Activated CD8-positive, alpha-beta T cell treated with anti-CD3 and anti-CD28 coated beads, Interleukin-2, amount 10 ng/mL, durations not matched to agents 7 days and 5 days (primary cell): ENCODE measurements at regions not wholly inside any gene's neighbourhood (a gene's known extent, or its start where the extent isn't known, plus 50 kb on each side); places are given as distances from the start of the nearest gene placed in this dataset.

Experiments used
- ATAC-seq: fragments of 150-1000 bp; cut with Tn5 transposase; one replicate; pipeline ENCODE4 v1.10.0; 2021; ENCODE audit warnings: moderate library complexity
- CTCF ChIA-PET: fragments of 350-600 bp; sonication (Branson Sonifier 250); formaldehyde crosslinking; loops from one replicate; lab custom pipeline; 2021; ENCODE audit warnings: antibody characterized with exemption; lab: Charles Lee
- POLR2A ChIA-PET: fragments of 350-600 bp; sonication (Branson Sonifier 250); formaldehyde crosslinking; loops from one replicate; lab custom pipeline; 2021; ENCODE audit warnings: antibody characterized with exemption; lab: Charles Lee
- DNase-seq: peaks from one replicate; pipeline ENCODE4 v3.0.0-alpha.2; 2020
- H3K27ac Mint-ChIP-seq: one replicate; pipeline ENCODE4 v1.8.0; 2021; ENCODE audit warnings: mild to moderate bottlenecking, mixed read lengths
- H3K27me3 Mint-ChIP-seq: one replicate; pipeline ENCODE4 v1.8.0; 2021; ENCODE audit warnings: low read depth, mixed read lengths
- H3K36me3 Mint-ChIP-seq: one replicate; pipeline ENCODE4 v1.8.0; 2021; ENCODE audit warnings: low read depth, mixed read lengths
- H3K4me1 Mint-ChIP-seq: one replicate; pipeline ENCODE4 v1.8.0; 2021; ENCODE audit warnings: low read depth, mixed read lengths
- H3K4me3 Mint-ChIP-seq: one replicate; pipeline ENCODE4 v1.8.0; 2021; ENCODE audit warnings: mild to moderate bottlenecking, mixed read lengths
- H3K9me3 Mint-ChIP-seq: one replicate; pipeline ENCODE4 v1.8.0; 2022; ENCODE audit warnings: mixed read lengths; ENCODE audit not compliant: insufficient read depth

DNA sequence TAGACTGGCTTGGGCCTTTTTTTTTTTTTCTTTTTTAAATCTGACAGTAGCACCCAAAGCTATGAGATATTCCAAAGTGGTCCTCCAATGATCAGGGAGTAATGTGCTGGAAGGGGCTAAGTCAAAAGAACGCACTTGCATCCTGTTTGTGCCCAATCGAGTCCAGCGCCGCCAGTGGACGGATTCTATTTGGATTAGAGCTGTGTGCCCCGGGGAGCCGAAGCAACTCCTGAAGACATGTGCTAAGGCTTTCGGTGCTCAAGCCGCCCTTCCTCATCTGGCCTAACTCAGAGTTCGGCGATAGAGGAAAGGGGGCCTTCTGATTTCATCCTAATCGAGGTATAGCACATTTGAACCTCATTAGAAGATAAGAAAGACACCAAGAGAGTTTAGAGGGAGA lies 147.8 kb upstream of the NECTIN1 start:
- no peaks in the 10 kb centered on the region for H3K36me3 Mint-ChIP-seq
- H3K9me3 Mint-ChIP-seq: no peaks in the 10 kb centered on the region
- ATAC-seq (no peak), DNase-seq (no peak)
- peaks cover 11% of the 10 kb centered on the region for H3K27me3 Mint-ChIP-seq
- ChIA-PET CTCF (no interaction called here), POLR2A (no interaction called here)
- no peak overlapping the region for H3K4me3 Mint-ChIP-seq
- H3K27ac Mint-ChIP-seq: no peak overlapping the region
- no peaks in the 10 kb centered on the region for H3K4me1 Mint-ChIP-seq

DNA sequence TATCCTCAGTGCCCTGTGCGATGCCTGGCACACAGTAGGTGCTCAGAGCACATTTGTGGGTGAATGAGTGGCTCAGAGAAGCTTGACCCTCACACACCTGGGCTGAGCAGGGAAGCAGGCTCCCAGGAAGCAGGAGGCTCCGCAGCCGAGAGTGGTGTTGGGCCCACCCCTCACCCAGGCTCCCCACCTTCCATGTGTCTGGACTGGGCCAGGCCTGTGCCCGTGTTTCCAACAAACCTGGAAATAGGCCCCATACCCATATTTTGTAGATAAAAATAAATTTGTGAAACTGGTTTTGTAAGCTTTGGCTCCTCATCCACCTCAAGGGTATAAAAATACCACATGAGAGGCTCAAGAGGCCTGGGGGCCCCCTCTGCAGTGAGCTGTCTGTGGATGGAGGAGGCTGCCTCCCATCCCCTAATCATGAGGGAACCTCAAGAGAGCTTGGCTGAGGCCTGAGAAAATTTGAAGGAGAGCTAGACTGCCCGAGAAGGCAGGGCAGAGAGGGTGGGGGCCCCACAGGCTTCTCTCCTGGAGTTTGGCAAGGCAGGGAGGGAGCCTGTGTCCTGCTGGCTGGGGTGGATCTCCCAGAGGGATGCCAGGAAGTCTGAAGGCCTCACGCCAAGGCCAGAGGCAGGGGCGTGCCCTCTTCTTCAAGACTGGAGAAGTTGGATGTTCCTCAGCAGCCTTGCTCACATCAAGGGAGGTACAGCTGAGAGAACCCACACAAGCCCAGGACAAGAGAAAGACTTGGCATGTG lies 147.0 kb upstream of the NECTIN1 start:
- Mint-ChIP-seq H3K27me3 (peaks cover 10% of the 10 kb centered on the region), H3K36me3 (no peaks in the 10 kb centered on the region), H3K4me3 (no peak overlapping the region), H3K27ac (no peak overlapping the region), H3K4me1 (no peaks in the 10 kb centered on the region), H3K9me3 (no peaks in the 10 kb centered on the region)
- no peak for ATAC-seq
- no peak for DNase-seq
- ChIA-PET POLR2A (no interaction called here), CTCF (no interaction called here)

DNA sequence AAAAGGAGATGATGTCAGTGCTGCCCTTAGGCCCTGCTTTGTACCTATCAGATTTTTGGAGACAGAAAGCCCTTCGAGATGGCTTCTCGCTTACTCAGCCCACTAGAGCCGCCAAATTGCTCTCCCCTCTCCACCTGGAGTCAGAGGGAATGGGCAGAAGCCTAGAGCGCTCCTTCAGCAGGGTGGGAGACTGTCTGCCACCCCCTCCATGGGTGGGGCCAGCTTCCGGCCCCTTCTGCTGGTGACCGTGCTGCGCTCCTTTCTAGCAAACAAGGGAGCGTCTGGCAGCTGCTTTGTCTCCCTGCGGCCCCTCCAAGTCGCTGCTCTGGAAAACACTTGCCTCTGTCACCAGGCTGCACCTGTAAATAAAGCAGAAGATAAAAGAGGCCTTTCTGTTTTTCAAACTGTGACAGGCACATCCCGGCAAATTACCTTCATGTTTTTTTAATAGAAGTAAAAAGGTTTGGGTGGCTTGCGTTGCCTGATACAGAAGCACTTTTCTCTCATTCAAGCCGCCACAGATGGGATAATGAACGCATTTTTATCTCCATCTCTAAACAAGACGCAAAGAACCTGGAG lies 145.7 kb upstream of the NECTIN1 start:
- H3K9me3 Mint-ChIP-seq: no peaks in the 10 kb centered on the region
- no peaks in the 10 kb centered on the region for H3K4me1 Mint-ChIP-seq
- CTCF ChIA-PET: no interaction called here
- no peak overlapping the region for H3K27ac Mint-ChIP-seq
- H3K4me3 Mint-ChIP-seq: no peak overlapping the region
- ATAC-seq: no peak
- no peaks in the 10 kb centered on the region for H3K36me3 Mint-ChIP-seq
- no peak for DNase-seq
- POLR2A ChIA-PET: no interaction called here
- peaks cover 6% of the 10 kb centered on the region for H3K27me3 Mint-ChIP-seq

DNA sequence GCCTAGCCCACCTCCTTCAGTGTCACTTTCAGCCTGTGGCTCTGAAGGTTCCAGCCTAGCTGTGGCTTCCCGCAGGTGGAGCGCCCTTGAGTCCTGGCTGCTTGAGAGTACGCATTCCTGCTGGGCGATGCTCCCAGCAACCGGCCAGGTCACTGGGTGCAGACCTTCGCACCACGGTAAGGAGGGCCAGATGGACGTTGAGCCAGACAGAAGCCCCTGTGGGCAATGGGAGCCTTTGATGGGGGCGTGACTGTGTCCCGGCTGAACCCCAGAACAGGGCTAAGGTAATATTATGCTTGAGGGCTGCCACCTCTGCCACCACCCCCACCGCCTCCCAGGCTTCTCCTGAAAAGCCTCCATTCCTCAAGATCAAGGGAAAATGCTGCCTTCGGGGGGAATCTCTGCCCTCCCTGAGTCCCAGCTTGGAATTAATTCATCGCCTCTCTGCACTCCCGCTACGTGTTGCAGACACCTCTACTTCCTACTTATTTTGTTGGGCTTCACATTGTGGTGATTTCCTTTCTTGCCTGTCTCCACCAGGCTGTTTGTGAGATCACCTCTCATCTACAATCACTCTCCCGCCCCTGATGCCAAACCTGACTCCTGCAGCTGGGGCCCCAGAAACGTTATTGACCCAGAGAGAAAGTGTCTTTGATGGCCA lies 144.9 kb upstream of the NECTIN1 start:
- DNase-seq (no peak), ATAC-seq (no peak)
- H3K27me3 Mint-ChIP-seq: peaks cover 6% of the 10 kb centered on the region
- H3K4me3 Mint-ChIP-seq: no peak overlapping the region
- CTCF ChIA-PET: no interaction called here
- H3K36me3 Mint-ChIP-seq: no peaks in the 10 kb centered on the region
- no peaks in the 10 kb centered on the region for H3K9me3 Mint-ChIP-seq
- POLR2A ChIA-PET: no interaction called here
- no peak overlapping the region for H3K27ac Mint-ChIP-seq
- no peaks in the 10 kb centered on the region for H3K4me1 Mint-ChIP-seq

DNA sequence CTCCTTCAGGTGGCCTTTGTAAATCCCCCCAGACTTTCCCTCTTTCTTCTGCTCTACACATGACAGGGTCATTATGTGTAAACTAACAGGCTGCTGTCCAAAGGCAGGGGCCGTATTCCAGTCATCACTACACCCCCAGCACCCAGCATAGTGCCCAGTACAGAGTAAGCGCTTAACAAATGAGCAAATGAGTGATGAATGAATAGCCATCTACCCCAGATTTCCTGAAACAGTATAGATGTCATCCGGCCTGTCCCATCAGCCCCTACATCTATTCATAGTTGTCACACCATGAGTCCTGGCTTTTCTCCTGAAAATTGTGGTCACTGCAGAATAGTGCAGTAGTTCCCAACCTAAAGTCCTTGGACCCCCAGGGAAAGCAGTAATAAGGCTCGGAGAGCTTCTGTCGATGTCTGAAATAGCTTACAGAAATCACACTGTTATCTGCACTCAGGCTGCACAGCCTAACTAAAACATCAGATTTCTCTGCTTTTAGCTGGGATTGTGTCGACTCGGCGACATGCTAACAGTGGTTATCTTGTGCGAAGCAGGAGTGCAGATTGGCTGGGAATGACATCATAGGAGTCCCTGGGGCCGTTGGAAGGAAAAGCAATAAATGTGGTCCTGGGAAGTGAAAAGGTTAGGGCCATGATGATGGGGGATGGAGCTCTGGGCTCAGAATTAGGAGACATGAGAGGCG lies 143.8 kb upstream of the NECTIN1 start:
- Mint-ChIP-seq H3K27me3 (peaks cover 8% of the 10 kb centered on the region), H3K9me3 (no peaks in the 10 kb centered on the region), H3K4me3 (no peak overlapping the region), H3K27ac (no peak overlapping the region), H3K36me3 (no peaks in the 10 kb centered on the region), H3K4me1 (no peaks in the 10 kb centered on the region)
- CTCF ChIA-PET: no interaction called here
- ATAC-seq: no peak
- no peak for DNase-seq
- POLR2A ChIA-PET: no interaction called here

DNA sequence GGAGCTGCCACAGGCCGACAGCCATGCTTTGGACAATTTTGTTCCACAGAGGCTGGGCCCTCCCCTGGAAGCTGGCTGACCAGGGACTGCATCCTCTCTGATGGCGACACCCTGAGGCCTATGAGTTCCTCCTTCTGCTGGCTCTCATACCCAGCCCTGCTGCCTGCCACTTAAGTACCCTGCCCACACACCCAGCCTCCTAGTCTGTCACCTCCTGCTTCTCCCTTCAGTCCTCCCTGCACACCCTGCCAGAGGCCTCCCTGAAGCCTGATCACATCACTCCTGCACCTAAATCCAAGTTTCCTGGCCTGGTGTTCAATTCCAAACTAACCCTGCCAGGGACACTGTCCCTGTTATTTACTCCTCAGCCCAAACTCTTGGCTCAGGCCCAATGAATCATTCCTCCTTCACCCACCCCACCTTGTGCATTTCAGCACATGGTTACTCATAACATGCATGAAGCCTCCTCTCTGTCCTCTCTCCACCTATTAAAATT lies 136.7 kb upstream of the NECTIN1 start:
- Mint-ChIP-seq H3K9me3 (no peaks in the 10 kb centered on the region), H3K36me3 (no peaks in the 10 kb centered on the region), H3K27me3 (peaks cover 17% of the 10 kb centered on the region), H3K4me1 (no peaks in the 10 kb centered on the region), H3K4me3 (no peak overlapping the region), H3K27ac (no peak overlapping the region)
- no peak for DNase-seq
- CTCF ChIA-PET: no interaction called here
- POLR2A ChIA-PET: no interaction called here
- ATAC-seq: no peak

DNA sequence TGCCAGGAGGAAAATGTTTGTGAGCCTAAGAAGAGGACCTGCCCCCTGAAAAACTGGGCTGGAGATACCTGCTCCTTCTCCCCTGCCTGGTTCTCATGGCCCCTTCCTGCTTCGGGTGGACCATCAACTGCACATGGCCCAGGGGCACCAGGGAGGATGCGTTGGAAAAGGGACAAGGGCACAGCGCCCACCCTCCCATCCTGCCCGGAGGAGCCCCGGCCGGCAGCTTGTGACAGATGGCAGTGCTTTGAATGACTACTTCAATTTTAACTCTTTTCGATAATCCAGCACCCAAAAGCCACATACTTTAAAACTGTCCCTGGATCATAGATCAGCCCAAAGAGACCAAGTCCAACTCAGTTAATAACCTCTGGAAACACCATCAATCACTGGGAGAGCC lies 135.8 kb upstream of the NECTIN1 start:
- Mint-ChIP-seq H3K27me3 (peaks cover 19% of the 10 kb centered on the region), H3K4me3 (no peak overlapping the region)
- CTCF ChIA-PET: no interaction called here

DNA sequence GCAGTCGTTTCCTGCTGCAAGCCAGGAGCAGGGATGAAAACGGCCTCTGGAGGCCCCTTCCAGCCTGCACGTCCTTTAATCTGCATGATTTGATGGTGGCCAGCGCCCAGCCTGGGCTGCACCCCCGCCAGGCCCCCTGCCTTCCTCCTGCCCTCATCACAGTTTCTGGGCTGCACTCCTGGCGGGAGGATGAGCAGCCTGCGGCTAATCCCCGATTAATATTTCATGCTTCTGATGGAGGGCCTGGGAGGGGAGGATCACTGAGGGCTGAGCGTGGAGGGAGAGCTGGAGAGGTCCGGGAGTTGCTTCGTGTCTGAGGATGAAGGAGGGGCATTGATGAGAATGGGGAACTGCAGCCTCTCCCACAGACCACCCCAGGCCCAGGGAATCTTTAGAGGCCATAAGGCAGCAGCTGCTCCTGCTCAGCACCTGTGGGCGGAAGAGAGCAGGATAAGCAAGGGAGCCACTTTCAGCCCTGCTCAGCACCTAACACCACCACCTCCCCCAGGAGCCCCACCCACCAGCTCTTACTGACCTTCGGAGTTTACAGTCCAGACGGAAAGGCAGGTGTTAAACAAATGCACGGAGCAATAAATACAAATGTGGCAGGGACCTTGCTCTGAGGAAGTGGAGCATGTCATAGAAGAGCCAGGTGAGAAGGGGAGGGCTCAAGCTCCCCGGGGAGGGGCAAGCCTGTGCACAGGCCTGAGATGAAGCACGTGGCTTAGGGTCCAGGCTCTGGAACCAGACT lies 135.0 kb upstream of the NECTIN1 start:
- Mint-ChIP-seq H3K4me1 (no peaks in the 10 kb centered on the region), H3K9me3 (no peaks in the 10 kb centered on the region), H3K27me3 (peaks cover 20% of the 10 kb centered on the region), H3K4me3 (no peak overlapping the region), H3K36me3 (no peaks in the 10 kb centered on the region), H3K27ac (no peak overlapping the region)
- DNase-seq (no peak), ATAC-seq (no peak)
- ChIA-PET POLR2A (no interaction called here), CTCF (no interaction called here)

More for the DNA sequence above, 135.8 kb upstream of the NECTIN1 start:
- DNase-seq (no peak), ATAC-seq (no peak)
- Mint-ChIP-seq H3K36me3 (no peaks in the 10 kb centered on the region), H3K4me1 (no peaks in the 10 kb centered on the region), H3K27ac (no peak overlapping the region), H3K9me3 (no peaks in the 10 kb centered on the region)
- POLR2A ChIA-PET: no interaction called here

DNA sequence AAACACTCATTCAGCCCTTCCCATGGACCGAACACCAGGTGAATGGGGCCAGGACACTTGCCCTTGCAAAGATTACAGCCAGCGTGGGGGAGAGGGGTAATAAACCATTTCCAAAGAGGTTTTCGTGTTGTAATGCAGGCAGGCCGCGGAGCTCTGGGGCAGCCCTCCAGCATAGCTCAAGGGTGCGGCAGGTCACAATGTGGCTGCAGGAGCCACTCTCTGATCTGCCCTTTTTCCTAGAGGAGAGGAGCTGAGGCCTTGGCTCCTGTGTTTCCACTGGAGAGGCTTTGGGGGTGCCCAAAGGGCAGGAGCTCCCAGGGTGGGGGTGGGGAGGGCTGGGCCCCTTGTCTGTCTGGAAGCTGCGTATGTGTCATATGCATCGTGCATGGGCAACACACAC lies 134.2 kb upstream of the NECTIN1 start:
- no peak overlapping the region for H3K27ac Mint-ChIP-seq
- ATAC-seq: no peak
- H3K36me3 Mint-ChIP-seq: no peaks in the 10 kb centered on the region
- no peaks in the 10 kb centered on the region for H3K4me1 Mint-ChIP-seq
- H3K27me3 Mint-ChIP-seq: peaks cover 22% of the 10 kb centered on the region
- H3K4me3 Mint-ChIP-seq: no peak overlapping the region
- POLR2A ChIA-PET: no interaction called here
- no peaks in the 10 kb centered on the region for H3K9me3 Mint-ChIP-seq
- CTCF ChIA-PET: no interaction called here
- DNase-seq: no peak

DNA sequence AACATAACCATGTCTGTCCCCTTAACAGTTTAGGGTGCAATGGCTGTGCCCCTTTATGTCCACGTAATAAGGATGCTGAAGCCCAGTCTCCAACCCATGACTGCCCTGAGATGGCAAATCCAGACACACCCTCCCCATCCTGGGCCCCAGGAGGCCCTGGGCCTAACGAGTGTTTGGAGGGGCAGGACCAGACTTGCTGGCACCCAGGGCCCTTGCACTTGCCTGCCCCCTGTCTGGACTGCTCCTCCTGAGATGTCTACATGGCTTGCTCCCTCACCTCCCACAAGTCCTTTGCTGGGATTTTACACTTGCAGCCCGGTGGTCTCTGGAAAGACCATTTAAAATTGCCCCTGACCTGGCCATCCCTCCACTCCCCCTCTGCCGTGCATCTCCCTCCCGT lies 132.2 kb upstream of the NECTIN1 start:
- Mint-ChIP-seq H3K9me3 (no peaks in the 10 kb centered on the region), H3K36me3 (no peaks in the 10 kb centered on the region), H3K27ac (no peak overlapping the region), H3K27me3 (peaks cover 16% of the 10 kb centered on the region), H3K4me1 (no peaks in the 10 kb centered on the region), H3K4me3 (no peak overlapping the region)
- ChIA-PET CTCF (no interaction called here), POLR2A (no interaction called here)
- ATAC-seq: no peak
- no peak for DNase-seq

DNA sequence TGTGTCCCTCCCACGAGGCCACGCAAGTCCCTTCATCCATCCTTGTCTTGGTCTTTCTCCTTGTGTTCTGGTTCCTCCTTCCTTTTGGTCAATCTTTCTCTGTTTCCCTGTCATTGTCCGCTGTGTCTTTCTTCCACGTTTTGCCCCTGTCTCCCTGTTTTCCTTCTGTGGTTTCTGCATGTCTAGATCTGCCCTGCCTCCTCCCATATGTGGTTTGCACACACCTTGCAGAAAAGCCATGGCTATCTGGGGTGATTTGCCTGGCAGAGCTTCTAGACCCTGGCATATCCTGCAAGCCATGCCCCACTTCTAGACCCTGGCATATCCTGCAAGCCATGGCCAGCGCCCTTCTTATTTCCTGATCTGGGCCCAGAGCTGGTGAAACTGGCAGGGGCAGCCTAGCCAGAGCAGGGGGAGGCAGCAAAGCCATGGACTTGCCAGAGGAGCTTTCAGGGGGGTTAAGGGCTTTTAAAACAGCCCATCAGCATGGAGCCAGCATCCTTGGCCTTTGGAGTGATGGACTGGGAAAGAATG lies 131.6 kb upstream of the NECTIN1 start:
- H3K27me3 Mint-ChIP-seq: peaks cover 14% of the 10 kb centered on the region
- CTCF ChIA-PET: no interaction called here
- no peaks in the 10 kb centered on the region for H3K36me3 Mint-ChIP-seq
- DNase-seq: no peak
- POLR2A ChIA-PET: no interaction called here
- H3K4me1 Mint-ChIP-seq: no peaks in the 10 kb centered on the region
- no peak overlapping the region for H3K27ac Mint-ChIP-seq
- ATAC-seq: no peak
- no peak overlapping the region for H3K4me3 Mint-ChIP-seq
- H3K9me3 Mint-ChIP-seq: no peaks in the 10 kb centered on the region
